ENCODE measurements at regions not wholly inside any gene's neighbourhood (a gene's known extent, or its start where the extent isn't known, plus 50 kb on each side); places are given as distances from the start of the nearest gene placed in this dataset.

GRCh38 chr5:93054424-93055163 lies 526.4 kb downstream of the NR2F1-AS1 start:
- DNase-seq = no peak
- intact Hi-C loops (cut with DNase I) = no loop called here

DNA sequence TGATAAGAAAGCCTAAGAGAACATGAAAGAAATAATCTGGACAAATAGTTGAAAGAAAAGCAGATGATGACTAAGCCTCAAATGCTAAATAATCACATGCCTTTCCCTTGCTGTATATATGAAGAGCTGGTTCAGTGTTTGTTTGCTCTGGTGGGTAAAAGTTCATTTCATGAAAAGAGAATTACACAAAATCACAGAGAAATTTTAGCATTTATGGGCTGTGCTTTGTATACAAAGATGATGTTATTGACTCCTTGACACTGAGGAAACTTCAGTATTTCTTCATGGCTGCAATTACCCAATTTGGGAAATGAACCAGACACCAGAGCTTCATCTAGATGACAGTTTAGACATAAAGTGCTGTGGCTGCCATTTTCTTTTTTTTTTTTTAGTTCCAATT lies 527.2 kb downstream of the NR2F1-AS1 start:
- Histone ChIP-seq H3K27me3 (ENCODE audit: control insufficient read depth in 1 of 2, insufficient read depth in 2 of 2, low read length in 1 of 2) (no peaks in the 10 kb centered on the region), H3K4me3 (ENCODE audit: low read length in 2 of 2) (no peak overlapping the region), H3K9me3 (ENCODE audit: control insufficient read depth, low read length) (no peaks in the 10 kb centered on the region), H3K4me1 (ENCODE audit: control insufficient read depth in 1 of 2, insufficient read depth in 2 of 2, low read length in 2 of 2) (no peaks in the 10 kb centered on the region), H3K36me3 (ENCODE audit: control insufficient read depth in 1 of 2, insufficient read depth in 2 of 2, low read length in 1 of 2) (no peaks in the 10 kb centered on the region), H3K27ac (ENCODE audit: low read depth in 1 of 2, low read length in 2 of 2) (no peak overlapping the region)
- DNase-seq = no peak
- intact Hi-C loops (cut with DNase I) = no loop called here
- no peak for ATAC-seq (ENCODE audit: low FRiP score)

More at GRCh38 chr5:93054424-93055163, 526.4 kb downstream of the NR2F1-AS1 start:
- WGBS, 2 donors = 41 to 72% methylated on average over 2 of the region's 2 CpGs
- Histone ChIP-seq H3K36me3 (ENCODE audit: control insufficient read depth in 1 of 2, insufficient read depth in 2 of 2, low read length in 1 of 2) (no peaks in the 10 kb centered on the region), H3K27me3 (ENCODE audit: control insufficient read depth in 1 of 2, insufficient read depth in 2 of 2, low read length in 1 of 2) (no peaks in the 10 kb centered on the region), H3K9me3 (ENCODE audit: control insufficient read depth, low read length) (no peaks in the 10 kb centered on the region), H3K4me1 (ENCODE audit: control insufficient read depth in 1 of 2, insufficient read depth in 2 of 2, low read length in 2 of 2) (no peaks in the 10 kb centered on the region), H3K4me3 (ENCODE audit: low read length in 2 of 2) (no peak overlapping the region), H3K27ac (ENCODE audit: low read depth in 1 of 2, low read length in 2 of 2) (no peak overlapping the region)
- no peak for ATAC-seq (ENCODE audit: low FRiP score)

GRCh38 chr5:93048858-93049257 lies 532.2 kb downstream of the NR2F1-AS1 start:
- ATAC-seq (ENCODE audit: low FRiP score) = no peak

GRCh38 chr5:93044859-93045666 lies 536.0 kb downstream of the NR2F1-AS1 start:
- H3K4me1 ChIP-seq (ENCODE audit: control insufficient read depth in 1 of 2, insufficient read depth in 2 of 2, low read length in 2 of 2) = no peaks in the 10 kb centered on the region
- intact Hi-C loops (cut with DNase I) = no loop called here
- WGBS, 2 donors = 39 to 51% methylated on average over 1 of the region's 1 CpG
- no peaks in the 10 kb centered on the region for H3K27me3 ChIP-seq (ENCODE audit: control insufficient read depth in 1 of 2, insufficient read depth in 2 of 2, low read length in 1 of 2)
- ATAC-seq (ENCODE audit: low FRiP score) (no peak), DNase-seq (no peak)
- no peak overlapping the region for H3K27ac ChIP-seq (ENCODE audit: low read depth in 1 of 2, low read length in 2 of 2)
- H3K4me3 ChIP-seq (ENCODE audit: low read length in 2 of 2) = no peak overlapping the region
- H3K9me3 ChIP-seq (ENCODE audit: control insufficient read depth, low read length) = no peaks in the 10 kb centered on the region
- no peaks in the 10 kb centered on the region for H3K36me3 ChIP-seq (ENCODE audit: control insufficient read depth in 1 of 2, insufficient read depth in 2 of 2, low read length in 1 of 2)

More at GRCh38 chr5:93048858-93049257, 532.2 kb downstream of the NR2F1-AS1 start:
- Histone ChIP-seq H3K36me3 (ENCODE audit: control insufficient read depth in 1 of 2, insufficient read depth in 2 of 2, low read length in 1 of 2) (no peaks in the 10 kb centered on the region), H3K27ac (ENCODE audit: low read depth in 1 of 2, low read length in 2 of 2) (no peak overlapping the region), H3K27me3 (ENCODE audit: control insufficient read depth in 1 of 2, insufficient read depth in 2 of 2, low read length in 1 of 2) (no peaks in the 10 kb centered on the region), H3K4me1 (ENCODE audit: control insufficient read depth in 1 of 2, insufficient read depth in 2 of 2, low read length in 2 of 2) (no peaks in the 10 kb centered on the region), H3K4me3 (ENCODE audit: low read length in 2 of 2) (no peak overlapping the region), H3K9me3 (ENCODE audit: control insufficient read depth, low read length) (no peaks in the 10 kb centered on the region)
- DNase-seq = no peak
- intact Hi-C loops (cut with DNase I) = no loop called here
- WGBS, 2 donors = 79 to 83% methylated on average over 2 of the region's 2 CpGs

GRCh38 chr5:93039888-93040287 lies 541.1 kb downstream of the NR2F1-AS1 start:
- DNase-seq (no peak), ATAC-seq (ENCODE audit: low FRiP score) (no peak)
- no peaks in the 10 kb centered on the region for H3K9me3 ChIP-seq (ENCODE audit: control insufficient read depth, low read length)
- H3K36me3 ChIP-seq (ENCODE audit: control insufficient read depth in 1 of 2, insufficient read depth in 2 of 2, low read length in 1 of 2) = no peaks in the 10 kb centered on the region
- H3K27me3 ChIP-seq (ENCODE audit: control insufficient read depth in 1 of 2, insufficient read depth in 2 of 2, low read length in 1 of 2) = no peaks in the 10 kb centered on the region
- H3K27ac ChIP-seq (ENCODE audit: low read depth in 1 of 2, low read length in 2 of 2) = no peak overlapping the region
- H3K4me1 ChIP-seq (ENCODE audit: control insufficient read depth in 1 of 2, insufficient read depth in 2 of 2, low read length in 2 of 2) = no peaks in the 10 kb centered on the region
- H3K4me3 ChIP-seq (ENCODE audit: low read length in 2 of 2) = no peak overlapping the region
- intact Hi-C loops (cut with DNase I) = no loop called here

- Histone ChIP-seq H3K27me3 (ENCODE audit: control insufficient read depth in 1 of 2, insufficient read depth in 2 of 2, low read length in 1 of 2) (no peaks in the 10 kb centered on the region), H3K9me3 (ENCODE audit: control insufficient read depth, low read length) (no peaks in the 10 kb centered on the region), H3K4me1 (ENCODE audit: control insufficient read depth in 1 of 2, insufficient read depth in 2 of 2, low read length in 2 of 2) (no peaks in the 10 kb centered on the region), H3K27ac (ENCODE audit: low read depth in 1 of 2, low read length in 2 of 2) (no peak overlapping the region), H3K4me3 (ENCODE audit: low read length in 2 of 2) (no peak overlapping the region), H3K36me3 (ENCODE audit: control insufficient read depth in 1 of 2, insufficient read depth in 2 of 2, low read length in 1 of 2) (no peaks in the 10 kb centered on the region)
- no peak for DNase-seq
- ATAC-seq (ENCODE audit: low FRiP score) = no peak
- WGBS, 2 donors = 50 to 56% methylated on average over 9 of the region's 9 CpGs
- intact Hi-C loops (cut with DNase I) = no loop called here
Measured at GRCh38 chr5:93034621-93035590, 546.1 kb downstream of the NR2F1-AS1 start.

DNA sequence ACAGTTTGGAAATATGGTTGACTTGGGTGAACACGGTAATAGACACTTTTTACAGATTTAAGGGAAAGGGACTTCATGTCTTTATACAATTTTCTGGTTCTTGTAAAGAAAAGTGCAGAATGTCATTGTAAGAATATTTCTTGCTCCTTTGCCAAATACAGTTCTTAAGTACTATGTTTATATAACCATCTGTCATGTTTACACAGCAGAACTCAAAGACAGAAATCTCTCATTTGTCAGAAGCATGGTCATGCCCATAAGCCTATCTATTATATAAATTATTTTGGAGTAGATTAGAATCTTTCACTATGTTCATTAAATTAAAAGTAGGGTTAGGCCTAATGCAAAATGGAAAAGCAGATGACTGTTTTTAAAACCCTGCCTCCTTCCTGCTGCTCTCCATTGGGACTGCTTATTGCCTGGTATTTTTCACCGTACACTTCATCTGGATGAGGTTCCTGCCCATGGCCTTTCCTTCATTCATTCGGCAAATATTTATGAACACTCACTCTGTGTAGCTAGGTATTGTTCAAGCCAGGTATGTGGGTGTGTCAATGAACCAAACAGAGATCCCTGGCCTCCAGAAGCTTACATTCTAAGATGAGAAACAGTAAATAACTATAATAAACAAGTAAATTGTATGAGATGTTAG lies 558.1 kb downstream of the NR2F1-AS1 start:
- H3K27ac ChIP-seq (ENCODE audit: low read depth in 1 of 2, low read length in 2 of 2) = no peak overlapping the region
- no peak for ATAC-seq (ENCODE audit: low FRiP score)
- 32 to 39% methylated on average over 3 of the region's 3 CpGs for WGBS, 2 donors
- DNase-seq = no peak
- no peaks in the 10 kb centered on the region for H3K4me1 ChIP-seq (ENCODE audit: control insufficient read depth in 1 of 2, insufficient read depth in 2 of 2, low read length in 2 of 2)
- no peaks in the 10 kb centered on the region for H3K27me3 ChIP-seq (ENCODE audit: control insufficient read depth in 1 of 2, insufficient read depth in 2 of 2, low read length in 1 of 2)
- H3K4me3 ChIP-seq (ENCODE audit: low read length in 2 of 2) = no peak overlapping the region
- intact Hi-C loops (cut with DNase I) = no loop called here
- no peaks in the 10 kb centered on the region for H3K9me3 ChIP-seq (ENCODE audit: control insufficient read depth, low read length)
- no peaks in the 10 kb centered on the region for H3K36me3 ChIP-seq (ENCODE audit: control insufficient read depth in 1 of 2, insufficient read depth in 2 of 2, low read length in 1 of 2)

- WGBS, 2 donors = 70 to 87% methylated on average over 3 of the region's 3 CpGs
- H3K4me1 ChIP-seq (ENCODE audit: control insufficient read depth in 1 of 2, insufficient read depth in 2 of 2, low read length in 2 of 2) = no peaks in the 10 kb centered on the region
- DNase-seq (no peak), ATAC-seq (ENCODE audit: low FRiP score) (no peak)
- no peak overlapping the region for H3K4me3 ChIP-seq (ENCODE audit: low read length in 2 of 2)
- H3K9me3 ChIP-seq (ENCODE audit: control insufficient read depth, low read length) = no peaks in the 10 kb centered on the region
- no peaks in the 10 kb centered on the region for H3K27me3 ChIP-seq (ENCODE audit: control insufficient read depth in 1 of 2, insufficient read depth in 2 of 2, low read length in 1 of 2)
- intact Hi-C loops (cut with DNase I) = no loop called here
- no peaks in the 10 kb centered on the region for H3K36me3 ChIP-seq (ENCODE audit: control insufficient read depth in 1 of 2, insufficient read depth in 2 of 2, low read length in 1 of 2)
- H3K27ac ChIP-seq (ENCODE audit: low read depth in 1 of 2, low read length in 2 of 2) = no peak overlapping the region
Measured at GRCh38 chr5:93022211-93022610, 558.8 kb downstream of the NR2F1-AS1 start.
